Breast epithelium (tissue), 4 donors: ENCODE measurements at regions not wholly inside any gene's neighbourhood (a gene's known extent, or its start where the extent isn't known, plus 50 kb on each side); places are given as distances from the start of the nearest gene placed in this dataset.

Experiments
- DNase-seq, 2 donors: peaks; one replicate each; pipeline ENCODE4 v3.0.0-alpha.2; 2019; ENCODE audit warnings: low spot score in 2 of 2
- H3K27ac ChIP-seq, 2 donors: fragments of 200-600 bp; sonication (generic) in 1 of 2; one replicate each; pipeline ENCODE4 v1.5.1; 2016 to 2019; ENCODE audit warnings: mild to moderate bottlenecking in 1 of 2
- H3K27me3 ChIP-seq, 2 donors: fragments of 200-600 bp; sonication (generic) in 1 of 2; one replicate each; pipeline versions ENCODE4 v1.5.1 to v1.6.0; 2017 to 2019; ENCODE audit warnings: control low read depth in 1 of 2, mild to moderate bottlenecking in 1 of 2
- H3K36me3 ChIP-seq: fragments of 200-600 bp; one replicate; pipeline ENCODE4 v1.5.1; 2019
- H3K4me1 ChIP-seq, 2 donors: fragments of 200-600 bp; sonication (generic); one replicate each; pipeline ENCODE4 v1.5.1; 2016 to 2019; ENCODE audit warnings: control low read depth in 1 of 2
- H3K4me3 ChIP-seq, 3 donors: fragments of 200-600 bp; sonication (generic); 1 replicate in 2 of 3; 2 replicates in 1 of 3; pipeline ENCODE4 v1.5.1; 2016 to 2019; ENCODE audit warnings: mild to moderate bottlenecking in 3 of 3, moderate library complexity in 2 of 3
- H3K9me3 ChIP-seq, 2 donors: fragments of 200-600 bp; sonication (generic) in 1 of 2; one replicate each; pipeline ENCODE4 v1.5.1; 2016 to 2019; ENCODE audit warnings: control low read depth in 1 of 2
- CTCF ChIP-seq, 3 donors: fragments of 450-650 bp; IDR thresholded peaks; one replicate each; pipeline ENCODE4 v1.5.1; 2016 to 2017; ENCODE audit warnings: antibody characterized with exemption in 3 of 3, mild to moderate bottlenecking in 3 of 3, moderate library complexity in 3 of 3
- POLR2A ChIP-seq: fragments of 450-650 bp; IDR thresholded peaks from one replicate; pipeline ENCODE4 v1.6.1; 2016; ENCODE audit warnings: antibody characterized with exemption, mild to moderate bottlenecking, moderate library complexity
- POLR2AphosphoS5 ChIP-seq, 3 donors: sonication (generic); formaldehyde crosslinking; IDR thresholded peaks; one replicate each; pipeline ENCODE4 v1.6.1; 2017; ENCODE audit warnings: antibody characterized with exemption in 3 of 3
- intact Hi-C: fragments of 100-400 bp; cut with DNase I; formaldehyde crosslinking; loops from one replicate; pipeline ENCODE4 v1.15.1; 2023; ENCODE audit warnings: low total_unique reads

- no peaks in the 10 kb centered on the region for H3K4me1 ChIP-seq
- no peaks in the 10 kb centered on the region for H3K27me3 ChIP-seq
- no peaks in the 10 kb centered on the region for H3K36me3 ChIP-seq
- no peaks in the 10 kb centered on the region for H3K9me3 ChIP-seq
- intact Hi-C loops = no loop called here
- DNase-seq = no peak
- TF ChIP-seq CTCF (IDR thresholded peaks at IDR 0.05) = no peak
- H3K27ac ChIP-seq = peak overlapping the region in 1 of 2 donors; percentile 7
- H3K4me3 ChIP-seq = no peak overlapping the region
These were observed 198.7 kb downstream of the C9orf50 start for GRCh38 chr9:129422032-129422842.

GRCh38 chr9:129421371-129421770 is 199.5 kb downstream of the C9orf50 start:
- no peak for DNase-seq
- Histone ChIP-seq H3K27ac (no peak overlapping the region), H3K27me3 (no peaks in the 10 kb centered on the region), H3K4me3 (no peak overlapping the region), H3K36me3 (no peaks in the 10 kb centered on the region), H3K9me3 (no peaks in the 10 kb centered on the region), H3K4me1 (no peaks in the 10 kb centered on the region)
- intact Hi-C loops = no loop called here
- TF ChIP-seq POLR2AphosphoS5 (IDR thresholded peaks at IDR 0.05) = no peak
- no peak for TF ChIP-seq POLR2A
- TF ChIP-seq CTCF (IDR thresholded peaks at IDR 0.05) = no peak

GRCh38 chr9:129420721-129421120 is 200.2 kb downstream of the C9orf50 start:
- intact Hi-C loops = no loop called here
- Histone ChIP-seq H3K4me3 (no peak overlapping the region), H3K36me3 (no peaks in the 10 kb centered on the region), H3K27me3 (no peaks in the 10 kb centered on the region), H3K27ac (no peak overlapping the region), H3K9me3 (no peaks in the 10 kb centered on the region), H3K4me1 (no peaks in the 10 kb centered on the region)
- no peak for TF ChIP-seq POLR2AphosphoS5 (IDR thresholded peaks at IDR 0.05)
- no peak for TF ChIP-seq CTCF (IDR thresholded peaks at IDR 0.05)
- no peak for TF ChIP-seq POLR2A
- no peak for DNase-seq

- Histone ChIP-seq H3K4me1 (no peaks in the 10 kb centered on the region), H3K36me3 (no peaks in the 10 kb centered on the region), H3K9me3 (no peaks in the 10 kb centered on the region), H3K27ac (no peak overlapping the region), H3K27me3 (no peaks in the 10 kb centered on the region), H3K4me3 (no peak overlapping the region)
- no peak for TF ChIP-seq POLR2A
- TF ChIP-seq POLR2AphosphoS5 (IDR thresholded peaks at IDR 0.05) = no peak
- no peak for TF ChIP-seq CTCF (IDR thresholded peaks at IDR 0.05)
- DNase-seq = no peak
- intact Hi-C loops = no loop called here
These were observed 201.5 kb downstream of the C9orf50 start for GRCh38 chr9:129419382-129419899.

- no peak for TF ChIP-seq POLR2A
- no peak for TF ChIP-seq CTCF (IDR thresholded peaks at IDR 0.05)
- TF ChIP-seq POLR2AphosphoS5 (IDR thresholded peaks at IDR 0.05) = no peak
These were observed 202.4 kb downstream of the C9orf50 start for GRCh38 chr9:129418451-129418850.

More at GRCh38 chr9:129418451-129418850, 202.4 kb downstream of the C9orf50 start:
- Histone ChIP-seq H3K36me3 (no peaks in the 10 kb centered on the region), H3K4me3 (no peak overlapping the region), H3K4me1 (peaks cover 0 to 7% of the 10 kb centered on the region in 2 donors), H3K27ac (no peak overlapping the region), H3K9me3 (no peaks in the 10 kb centered on the region), H3K27me3 (no peaks in the 10 kb centered on the region)
- intact Hi-C loops = no loop called here
- no peak for DNase-seq
